HL-60 (cell line): ENCODE measurements at regions not wholly inside any gene's neighbourhood (a gene's known extent, or its start where the extent isn't known, plus 50 kb on each side); places are given as distances from the start of the nearest gene placed in this dataset.

Experiments used
- GABPA ChIP-seq: IDR thresholded peaks from 2 replicates; pipeline ENCODE4 v1.6.1; 2012; ENCODE audit warnings: low read depth
- TF ChIP-seq, protein P1 (sequence below): IDR thresholded peaks from one replicate; pipeline ENCODE4 v1.5.1; 2011; ENCODE audit warnings: low read length, control low read depth, inconsistent platforms; ENCODE audit not compliant: insufficient read depth

DNA sequence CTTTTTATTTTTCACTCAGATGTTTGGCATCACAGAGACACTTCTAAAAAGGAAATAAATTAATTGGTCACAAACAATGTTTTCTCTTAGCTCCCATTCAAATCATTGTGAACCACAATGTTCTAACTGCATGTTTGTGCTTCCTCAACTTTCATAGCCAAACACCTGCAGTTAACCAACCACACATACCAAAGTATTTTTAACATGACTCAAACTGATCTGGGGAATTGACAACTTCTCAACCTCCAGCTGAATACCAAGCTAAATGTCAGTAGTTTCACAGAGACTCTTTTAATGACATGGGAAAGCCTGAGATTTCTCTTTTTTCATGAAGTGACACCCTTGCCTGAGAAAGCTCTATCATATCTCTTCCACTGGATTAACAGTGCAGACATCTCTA is 217.9 kb upstream of the MME start:
- TF ChIP-seq GABPA: no peak
- TF ChIP-seq, protein P1, sequence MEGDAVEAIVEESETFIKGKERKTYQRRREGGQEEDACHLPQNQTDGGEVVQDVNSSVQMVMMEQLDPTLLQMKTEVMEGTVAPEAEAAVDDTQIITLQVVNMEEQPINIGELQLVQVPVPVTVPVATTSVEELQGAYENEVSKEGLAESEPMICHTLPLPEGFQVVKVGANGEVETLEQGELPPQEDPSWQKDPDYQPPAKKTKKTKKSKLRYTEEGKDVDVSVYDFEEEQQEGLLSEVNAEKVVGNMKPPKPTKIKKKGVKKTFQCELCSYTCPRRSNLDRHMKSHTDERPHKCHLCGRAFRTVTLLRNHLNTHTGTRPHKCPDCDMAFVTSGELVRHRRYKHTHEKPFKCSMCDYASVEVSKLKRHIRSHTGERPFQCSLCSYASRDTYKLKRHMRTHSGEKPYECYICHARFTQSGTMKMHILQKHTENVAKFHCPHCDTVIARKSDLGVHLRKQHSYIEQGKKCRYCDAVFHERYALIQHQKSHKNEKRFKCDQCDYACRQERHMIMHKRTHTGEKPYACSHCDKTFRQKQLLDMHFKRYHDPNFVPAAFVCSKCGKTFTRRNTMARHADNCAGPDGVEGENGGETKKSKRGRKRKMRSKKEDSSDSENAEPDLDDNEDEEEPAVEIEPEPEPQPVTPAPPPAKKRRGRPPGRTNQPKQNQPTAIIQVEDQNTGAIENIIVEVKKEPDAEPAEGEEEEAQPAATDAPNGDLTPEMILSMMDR: no peak
